HK-2 (cell line): ENCODE measurements at regions not wholly inside any gene's neighbourhood (a gene's known extent, or its start where the extent isn't known, plus 50 kb on each side); places are given as distances from the start of the nearest gene placed in this dataset.

Experiments used
- DNase-seq: peaks from one replicate; pipeline ENCODE4 v3.0.0-alpha.2; 2018; ENCODE audit not compliant: unreplicated experiment

DNA sequence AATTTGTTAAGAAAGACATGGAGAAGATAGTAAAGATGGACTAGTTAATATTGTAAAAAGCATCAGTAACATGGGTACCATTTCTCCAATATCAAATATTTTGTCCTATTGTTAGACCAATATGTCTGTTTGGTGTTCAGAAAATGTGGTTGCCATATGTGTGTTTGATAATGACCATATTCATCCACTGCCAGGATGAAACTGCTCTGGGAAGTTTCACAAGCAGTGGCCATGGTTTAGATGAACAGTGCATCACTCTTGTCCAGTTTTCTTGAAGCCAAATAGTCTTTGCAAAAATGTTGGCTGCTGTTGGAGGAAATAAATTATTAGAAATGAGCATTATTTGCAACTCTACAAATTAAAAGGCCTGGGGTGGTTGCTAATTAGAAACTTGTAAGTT, 333.8 kb downstream of the NUF2 start:
- DNase-seq: no peak

- DNase-seq: no peak
Measured at GRCh38 chr1:163656095-163656759, 334.5 kb downstream of the NUF2 start.

DNA sequence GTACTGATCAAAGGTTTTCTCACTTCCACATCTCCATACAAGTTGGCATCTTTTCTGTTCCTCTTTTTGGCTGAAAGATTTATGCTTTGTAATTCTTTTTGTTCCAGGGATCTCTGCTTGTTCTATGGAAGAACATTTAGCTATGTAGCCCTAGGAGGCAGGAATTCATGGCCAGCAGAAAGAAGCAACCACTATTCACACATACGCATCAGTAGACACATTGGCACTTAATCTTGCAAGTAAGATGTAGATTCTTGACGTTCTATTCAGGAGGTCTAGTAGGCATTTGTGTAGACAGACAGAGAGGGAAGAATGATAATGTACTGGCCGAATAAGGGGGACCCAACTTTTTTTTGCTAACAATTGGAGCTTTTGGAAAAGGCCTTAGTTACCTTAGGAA, 336.0 kb downstream of the NUF2 start:
- no peak for DNase-seq

DNA sequence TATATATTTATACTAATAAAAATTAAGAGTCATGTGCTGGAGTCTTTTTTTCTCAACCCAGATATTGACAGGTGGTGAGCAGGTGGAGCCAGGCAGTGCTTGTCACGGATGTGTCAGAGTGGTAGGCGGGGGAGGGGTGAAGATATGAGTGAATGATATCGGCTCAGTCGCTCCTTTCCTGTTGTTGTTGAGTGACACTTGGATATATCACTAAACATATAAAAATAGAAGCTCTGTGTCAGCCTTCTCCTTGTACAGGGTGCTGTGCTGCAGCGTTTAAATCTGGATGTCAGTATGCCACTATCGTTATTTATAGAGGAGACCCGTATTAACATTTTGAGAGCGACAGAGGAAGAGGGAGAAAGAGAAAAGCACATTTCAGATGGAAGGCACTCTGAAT, 339.6 kb downstream of the NUF2 start:
- no peak for DNase-seq

- no peak for DNase-seq
Measured at GRCh38 chr1:163664671-163665335, 343.0 kb downstream of the NUF2 start.

GRCh38 chr1:163668472-163668871, 346.7 kb downstream of the NUF2 start:
- no peak for DNase-seq

- DNase-seq: no peak
Measured at GRCh38 chr1:163670989-163671757, 349.4 kb downstream of the NUF2 start.

GRCh38 chr1:163672976-163673758, 351.4 kb downstream of the NUF2 start:
- DNase-seq: no peak

GRCh38 chr1:163673759-163674151, 352.0 kb downstream of the NUF2 start:
- DNase-seq: no peak

DNA sequence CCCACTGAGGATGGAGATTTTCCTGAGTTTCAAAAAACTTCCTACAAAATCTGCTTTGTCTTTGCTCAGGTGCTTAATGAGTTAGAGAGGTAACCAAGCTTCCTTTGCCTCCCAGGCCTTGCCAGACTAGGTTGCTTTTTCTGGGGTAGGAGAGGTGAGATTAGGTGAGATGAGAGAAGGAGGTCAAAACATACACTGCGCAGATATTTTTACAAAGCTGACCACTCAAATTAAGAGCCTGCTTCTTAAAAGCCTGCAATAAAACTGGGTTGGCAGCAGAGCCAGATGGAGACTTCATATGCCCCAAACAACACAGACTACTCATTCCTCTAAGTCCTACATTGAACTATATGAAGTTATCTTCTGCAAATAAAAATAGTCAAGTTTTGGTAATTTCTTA, 352.5 kb downstream of the NUF2 start:
- DNase-seq: no peak

DNA sequence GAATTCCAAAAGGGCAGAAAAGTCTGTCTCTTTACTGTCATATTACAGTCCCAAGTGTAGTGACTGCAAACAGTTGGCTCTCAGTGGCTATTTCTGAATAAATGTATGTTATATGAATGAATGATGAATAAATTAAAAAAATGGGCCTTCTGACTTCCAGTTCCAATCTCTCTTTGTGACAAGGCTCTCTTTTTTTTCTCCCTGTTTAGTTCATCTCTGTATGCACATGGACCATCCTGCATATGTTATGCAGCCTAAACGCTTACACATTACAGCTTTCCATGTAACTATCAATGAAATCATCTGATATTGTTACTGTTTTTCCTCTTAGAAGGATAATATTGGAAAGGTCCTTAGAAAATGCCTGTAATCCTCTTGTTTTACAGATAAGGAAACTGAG, 363.0 kb downstream of the NUF2 start:
- DNase-seq: no peak

- DNase-seq: no peak
Measured at GRCh38 chr1:163692266-163692665, 370.5 kb downstream of the NUF2 start.

GRCh38 chr1:163697137-163697536, 375.4 kb downstream of the NUF2 start:
- no peak for DNase-seq

DNA sequence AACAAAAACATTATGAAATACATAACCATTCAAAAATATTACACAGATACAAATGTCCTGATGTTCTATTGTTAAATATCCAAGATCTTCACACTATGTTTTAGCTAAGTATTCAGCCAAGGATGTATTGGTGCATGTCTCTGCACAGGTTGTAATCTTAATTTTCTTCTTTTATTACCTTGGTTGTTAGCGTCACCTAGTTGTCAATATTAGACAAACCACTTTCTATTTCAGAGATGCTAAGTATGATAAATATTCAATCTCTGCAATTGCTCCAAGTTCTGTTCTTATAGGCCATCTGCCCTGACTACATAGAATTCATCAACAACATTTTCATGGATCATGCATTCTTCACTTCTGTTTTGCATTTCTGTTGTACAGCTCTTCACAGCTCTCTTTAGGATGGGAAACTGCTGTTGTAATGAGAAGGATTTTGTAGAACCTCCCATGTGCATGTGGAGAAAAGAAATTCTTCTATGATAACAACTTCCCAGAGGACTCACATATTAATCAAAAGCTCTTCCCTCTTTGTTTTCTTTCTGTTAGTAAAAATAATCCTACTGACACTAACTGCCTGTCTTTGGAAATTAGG, 380.1 kb downstream of the NUF2 start:
- DNase-seq: no peak

DNA sequence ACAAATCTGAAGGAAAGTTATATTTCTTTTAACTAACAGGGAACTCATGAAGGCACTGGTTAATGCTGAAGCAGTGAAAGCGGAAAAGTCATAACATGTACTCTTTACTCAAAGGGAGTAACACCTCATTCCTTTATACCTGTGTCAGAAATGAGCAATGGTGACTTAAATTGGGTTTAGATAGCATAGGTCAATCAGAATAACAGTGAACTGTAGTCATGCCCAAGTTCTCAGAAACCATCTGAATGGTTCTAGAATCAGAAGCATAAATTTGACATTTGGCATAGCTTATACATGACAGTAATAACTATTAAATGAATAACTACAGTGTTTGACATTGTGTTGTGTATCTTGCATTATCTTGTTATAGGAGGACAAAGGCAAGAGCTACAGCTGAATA, 382.0 kb downstream of the NUF2 start:
- no peak for DNase-seq

GRCh38 chr1:163706915-163707314, 385.2 kb downstream of the NUF2 start:
- DNase-seq: no peak

DNA sequence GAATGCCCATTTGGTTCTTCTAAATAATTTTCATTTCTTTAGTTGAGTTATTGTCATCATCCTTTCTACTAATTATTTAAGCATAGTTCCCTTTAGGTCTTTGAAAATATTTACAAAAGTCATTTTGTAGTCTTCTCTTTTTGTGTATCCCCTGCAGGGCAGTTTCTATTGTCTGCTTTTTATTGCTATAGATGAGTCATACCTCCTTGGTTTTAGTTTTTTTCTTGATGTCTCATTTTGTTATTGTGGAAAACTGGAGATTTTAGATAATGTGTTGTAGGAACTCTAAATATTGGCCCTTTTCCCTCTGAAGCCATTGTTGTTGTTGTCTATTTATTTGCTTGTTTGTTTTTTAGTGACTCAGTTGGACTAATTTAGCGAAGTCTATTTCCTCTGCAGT, 387.9 kb downstream of the NUF2 start:
- DNase-seq: no peak

- no peak for DNase-seq
Measured at GRCh38 chr1:163712321-163712720, 390.6 kb downstream of the NUF2 start.

- DNase-seq: no peak
Measured at GRCh38 chr1:163720294-163720693, 398.5 kb downstream of the NUF2 start.

DNA sequence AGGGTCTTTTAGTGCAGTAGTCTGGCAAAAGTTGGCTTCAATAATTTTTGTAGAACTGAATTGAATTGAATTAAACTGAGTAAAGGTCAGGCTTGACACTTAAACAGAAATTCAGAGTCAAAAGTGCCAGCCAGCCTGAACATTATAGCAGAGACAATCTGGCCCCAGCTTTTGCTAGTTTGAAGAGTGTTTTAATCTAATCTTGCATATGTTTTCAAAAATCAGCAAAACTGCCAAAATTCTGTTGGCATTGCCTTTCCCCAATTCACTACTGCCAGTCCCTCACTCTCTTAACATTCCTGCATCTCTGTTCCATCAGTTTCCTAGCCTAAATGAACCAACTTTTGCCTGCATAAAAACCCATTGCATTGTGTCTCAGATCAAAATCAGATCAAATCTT, 403.8 kb downstream of the NUF2 start:
- no peak for DNase-seq

- no peak for DNase-seq
Measured at GRCh38 chr1:163730411-163730821, 408.7 kb downstream of the NUF2 start.

GRCh38 chr1:163737261-163737660, 415.5 kb downstream of the NUF2 start:
- no peak for DNase-seq
